Mucosa of descending colon (tissue), 3 donors: ENCODE measurements at regions not wholly inside any gene's neighbourhood (a gene's known extent, or its start where the extent isn't known, plus 50 kb on each side); places are given as distances from the start of the nearest gene placed in this dataset.
A peak's percentile ranks its signal among the peaks of the same experiment; 100 is the strongest.

ENCODE experiments used
- ATAC-seq: fragments of 200-7000 bp; cut with Tn5 transposase; one replicate; pipeline ENCODE4 v1.9.1; 2020; ENCODE audit warnings: mild to moderate bottlenecking, moderate library complexity
- DNase-seq, 3 donors: peaks; one replicate each; pipeline ENCODE4 v3.0.0-alpha.2; 2020
- H3K36me3 ChIP-seq: fragments of 200-600 bp; one replicate; pipeline ENCODE4 v1.8.0; 2021; ENCODE audit warnings: low read depth, mild to moderate bottlenecking
- H3K4me1 ChIP-seq: fragments of 200-600 bp; one replicate; pipeline ENCODE4 v1.8.0; 2021; ENCODE audit warnings: low read depth, mild to moderate bottlenecking
- H3K4me3 ChIP-seq: fragments of 200-600 bp; one replicate; pipeline ENCODE4 v1.8.0; 2021; ENCODE audit warnings: mild to moderate bottlenecking
- H3K9me3 ChIP-seq: fragments of 200-600 bp; one replicate; pipeline ENCODE4 v1.8.0; 2021; ENCODE audit warnings: mild to moderate bottlenecking
- intact Hi-C, 2 donors: fragments of 100-400 bp; cut with DNase I in 1 of 2; cut with micrococcal nuclease in 1 of 2; formaldehyde crosslinking; loops; one replicate each; pipeline versions ENCODE4 v1.11.0 to v1.11.1; 2022; cut with DNase I, micrococcal nuclease
- TF ChIP-seq, protein P1 (sequence below): fragments of 200-600 bp; IDR thresholded peaks from one replicate; pipeline ENCODE4 v1.8.0; 2022; ENCODE audit warnings: antibody characterized with exemption, mild to moderate bottlenecking
- donor health status: DM: no; HTN: no; CAD: no; lungs with moderate emphysema.
- donor health status: DM: no; HTN: no; CAD: no.
- donor health status: DM: no; HTN: yes; CAD: no.

DNA sequence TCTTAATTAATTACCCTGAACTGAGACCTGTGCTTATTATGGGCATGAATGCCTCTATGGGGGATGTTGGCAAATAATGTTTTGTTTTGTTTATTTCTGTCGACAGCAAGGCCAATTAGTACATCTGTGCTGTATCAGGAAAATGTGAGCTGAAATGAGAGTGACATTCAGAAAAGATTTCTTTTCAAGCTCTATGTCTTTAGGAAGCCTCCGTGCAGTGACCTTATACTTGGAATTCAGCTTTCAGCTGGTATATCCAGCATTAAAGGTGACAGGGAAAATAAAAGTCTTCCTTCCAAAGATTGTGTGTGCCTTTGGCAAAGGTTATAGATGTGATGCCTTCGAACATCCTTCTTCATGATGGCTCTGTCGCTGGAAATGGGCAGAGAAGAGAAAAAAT, 1061.1 kb downstream of the SORCS3 start:
- intact Hi-C loops: no loop called here
- no peak overlapping the region for H3K4me3 ChIP-seq
- ATAC-seq (no peak), DNase-seq (no peak)
- TF ChIP-seq, protein P1, sequence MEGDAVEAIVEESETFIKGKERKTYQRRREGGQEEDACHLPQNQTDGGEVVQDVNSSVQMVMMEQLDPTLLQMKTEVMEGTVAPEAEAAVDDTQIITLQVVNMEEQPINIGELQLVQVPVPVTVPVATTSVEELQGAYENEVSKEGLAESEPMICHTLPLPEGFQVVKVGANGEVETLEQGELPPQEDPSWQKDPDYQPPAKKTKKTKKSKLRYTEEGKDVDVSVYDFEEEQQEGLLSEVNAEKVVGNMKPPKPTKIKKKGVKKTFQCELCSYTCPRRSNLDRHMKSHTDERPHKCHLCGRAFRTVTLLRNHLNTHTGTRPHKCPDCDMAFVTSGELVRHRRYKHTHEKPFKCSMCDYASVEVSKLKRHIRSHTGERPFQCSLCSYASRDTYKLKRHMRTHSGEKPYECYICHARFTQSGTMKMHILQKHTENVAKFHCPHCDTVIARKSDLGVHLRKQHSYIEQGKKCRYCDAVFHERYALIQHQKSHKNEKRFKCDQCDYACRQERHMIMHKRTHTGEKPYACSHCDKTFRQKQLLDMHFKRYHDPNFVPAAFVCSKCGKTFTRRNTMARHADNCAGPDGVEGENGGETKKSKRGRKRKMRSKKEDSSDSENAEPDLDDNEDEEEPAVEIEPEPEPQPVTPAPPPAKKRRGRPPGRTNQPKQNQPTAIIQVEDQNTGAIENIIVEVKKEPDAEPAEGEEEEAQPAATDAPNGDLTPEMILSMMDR: no peak
- H3K9me3 ChIP-seq: no peaks in the 10 kb centered on the region
- H3K4me1 ChIP-seq: no peaks in the 10 kb centered on the region
- H3K36me3 ChIP-seq: no peaks in the 10 kb centered on the region

DNA sequence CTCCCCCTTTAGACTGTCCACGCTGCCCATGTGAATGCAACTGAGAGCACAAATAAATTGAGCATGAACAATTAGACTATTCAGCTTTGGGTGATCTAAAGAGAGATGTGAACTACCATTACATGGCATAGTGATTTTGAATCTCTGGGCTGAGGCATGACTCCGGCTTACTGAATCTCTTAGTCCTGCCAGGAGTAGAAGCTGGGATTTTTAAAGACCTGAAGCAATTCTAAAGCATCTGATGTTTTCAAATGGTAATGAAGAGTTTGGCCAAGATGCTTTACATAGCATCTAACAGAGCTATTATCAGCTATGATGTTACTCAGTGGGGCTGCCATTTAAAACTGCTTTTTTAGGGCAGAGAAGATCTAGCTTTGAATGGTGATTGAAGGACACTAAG, 1059.1 kb downstream of the SORCS3 start:
- Histone ChIP-seq H3K4me1 (no peaks in the 10 kb centered on the region), H3K4me3 (no peak overlapping the region), H3K9me3 (no peaks in the 10 kb centered on the region), H3K36me3 (no peaks in the 10 kb centered on the region)
- DNase-seq: no peak
- intact Hi-C loops: no loop called here
- TF ChIP-seq, protein P1: no peak
- ATAC-seq: no peak

DNA sequence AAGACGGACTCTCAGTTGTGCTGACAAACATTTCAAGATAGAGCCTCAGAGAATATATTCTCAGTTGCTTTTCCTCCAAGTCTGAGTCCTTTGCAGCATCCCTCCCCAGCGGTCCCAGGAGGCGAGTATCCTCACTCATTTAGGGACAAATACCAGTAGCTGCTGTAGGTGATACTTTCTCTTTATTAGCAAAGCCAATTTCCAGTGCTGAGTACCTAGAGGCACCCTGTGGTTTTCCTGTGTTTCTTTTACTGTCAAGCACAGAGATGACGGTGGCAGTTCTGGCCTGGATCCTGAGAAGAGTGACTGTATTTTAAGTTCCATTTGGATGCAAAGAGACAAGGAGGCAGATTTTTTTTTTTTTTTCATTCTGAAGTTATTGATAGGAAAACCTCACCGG, 1058.4 kb downstream of the SORCS3 start:
- ATAC-seq (no peak), DNase-seq (no peak)
- Histone ChIP-seq H3K4me1 (no peaks in the 10 kb centered on the region), H3K9me3 (no peaks in the 10 kb centered on the region), H3K36me3 (no peaks in the 10 kb centered on the region), H3K4me3 (no peak overlapping the region)
- intact Hi-C loops: no loop called here
- TF ChIP-seq, protein P1: no peak

DNA sequence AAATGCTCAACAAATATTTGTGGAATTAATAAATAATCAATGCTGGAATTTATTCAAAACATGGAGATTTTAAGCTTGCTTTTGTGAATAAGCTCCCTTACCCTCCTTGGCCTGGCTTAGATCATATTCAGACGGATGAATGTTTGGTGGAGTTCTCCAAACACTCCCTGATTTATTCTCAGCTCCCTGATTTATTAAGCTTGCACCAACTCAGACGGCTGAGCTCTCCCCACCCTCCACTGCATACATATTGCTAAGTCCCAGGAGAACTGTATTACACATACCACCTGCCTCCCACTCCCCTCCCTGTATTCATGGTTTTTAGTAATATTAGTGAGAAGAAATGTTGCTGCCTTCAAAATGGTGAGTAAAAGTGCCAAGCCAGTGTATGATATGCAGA, 1057.5 kb downstream of the SORCS3 start:
- Histone ChIP-seq H3K9me3 (no peaks in the 10 kb centered on the region), H3K36me3 (no peaks in the 10 kb centered on the region), H3K4me1 (no peaks in the 10 kb centered on the region), H3K4me3 (no peak overlapping the region)
- ATAC-seq (no peak), DNase-seq (no peak)
- TF ChIP-seq, protein P1: no peak
- intact Hi-C loops: no loop called here

DNA sequence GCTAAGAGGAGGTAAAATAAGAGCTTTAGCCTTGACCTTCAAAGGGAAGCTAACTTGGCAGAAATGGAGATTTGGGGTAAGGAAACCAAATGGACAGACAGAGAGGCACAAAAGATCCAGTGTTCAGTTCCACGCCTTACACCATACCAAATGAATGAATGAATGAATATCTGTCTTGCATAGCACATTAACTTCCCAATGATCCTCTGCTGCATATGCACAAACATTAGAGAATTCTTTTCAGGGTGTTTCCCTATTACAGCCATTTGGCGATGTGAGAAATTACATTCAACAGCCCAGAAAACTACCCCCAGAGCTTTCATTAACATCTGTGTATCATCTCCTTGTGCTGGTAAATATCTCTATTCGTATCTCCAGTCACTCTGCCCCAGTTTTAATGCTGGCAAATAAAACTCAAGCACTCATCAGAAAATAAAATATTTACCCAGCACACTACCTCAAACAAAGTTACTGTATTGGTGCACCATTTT, 1056.2 kb downstream of the SORCS3 start:
- intact Hi-C loops: no loop called here
- no peaks in the 10 kb centered on the region for H3K4me1 ChIP-seq
- TF ChIP-seq, protein P1: no peak
- H3K36me3 ChIP-seq: no peaks in the 10 kb centered on the region
- DNase-seq: no peak
- H3K9me3 ChIP-seq: no peaks in the 10 kb centered on the region
- ATAC-seq: no peak
- no peak overlapping the region for H3K4me3 ChIP-seq

DNA sequence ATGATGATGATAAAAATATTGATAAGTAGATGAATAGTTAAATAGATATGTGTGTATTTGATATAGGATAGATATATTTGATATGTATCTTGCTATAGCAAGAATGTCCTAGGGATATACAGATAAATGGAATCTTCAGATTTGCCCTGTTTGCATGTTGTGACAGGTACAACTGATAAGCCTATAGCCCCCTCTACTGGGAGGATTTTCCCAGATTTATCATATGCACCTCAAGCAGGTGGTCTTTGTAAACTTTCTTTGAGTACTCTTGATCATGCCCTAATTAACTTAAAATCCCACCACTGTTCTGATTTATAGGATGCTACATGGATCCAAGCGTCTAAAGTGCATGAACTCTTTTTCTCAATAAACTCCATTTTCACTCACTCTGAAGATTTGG, 1050.7 kb downstream of the SORCS3 start:
- DNase-seq (peak in 1 of 3 donors; percentile 74), ATAC-seq (peak; percentile 38)
- TF ChIP-seq, protein P1: no peak
- intact Hi-C loops: no loop called here
- Histone ChIP-seq H3K4me3 (no peak overlapping the region), H3K9me3 (no peaks in the 10 kb centered on the region), H3K36me3 (no peaks in the 10 kb centered on the region), H3K4me1 (no peaks in the 10 kb centered on the region)
